Activated CD4-positive, CD25-positive, alpha-beta regulatory T cell treated with anti-CD3 and anti-CD28 coated beads, Interleukin-2, amount 50 U/mL, for 72 hours (primary cell): ENCODE measurements at regions not wholly inside any gene's neighbourhood (a gene's known extent, or its start where the extent isn't known, plus 50 kb on each side); places are given as distances from the start of the nearest gene placed in this dataset.

ENCODE experiments used
- DNase-seq: peaks from one replicate; pipeline ENCODE4 v3.0.0; 2021

DNA sequence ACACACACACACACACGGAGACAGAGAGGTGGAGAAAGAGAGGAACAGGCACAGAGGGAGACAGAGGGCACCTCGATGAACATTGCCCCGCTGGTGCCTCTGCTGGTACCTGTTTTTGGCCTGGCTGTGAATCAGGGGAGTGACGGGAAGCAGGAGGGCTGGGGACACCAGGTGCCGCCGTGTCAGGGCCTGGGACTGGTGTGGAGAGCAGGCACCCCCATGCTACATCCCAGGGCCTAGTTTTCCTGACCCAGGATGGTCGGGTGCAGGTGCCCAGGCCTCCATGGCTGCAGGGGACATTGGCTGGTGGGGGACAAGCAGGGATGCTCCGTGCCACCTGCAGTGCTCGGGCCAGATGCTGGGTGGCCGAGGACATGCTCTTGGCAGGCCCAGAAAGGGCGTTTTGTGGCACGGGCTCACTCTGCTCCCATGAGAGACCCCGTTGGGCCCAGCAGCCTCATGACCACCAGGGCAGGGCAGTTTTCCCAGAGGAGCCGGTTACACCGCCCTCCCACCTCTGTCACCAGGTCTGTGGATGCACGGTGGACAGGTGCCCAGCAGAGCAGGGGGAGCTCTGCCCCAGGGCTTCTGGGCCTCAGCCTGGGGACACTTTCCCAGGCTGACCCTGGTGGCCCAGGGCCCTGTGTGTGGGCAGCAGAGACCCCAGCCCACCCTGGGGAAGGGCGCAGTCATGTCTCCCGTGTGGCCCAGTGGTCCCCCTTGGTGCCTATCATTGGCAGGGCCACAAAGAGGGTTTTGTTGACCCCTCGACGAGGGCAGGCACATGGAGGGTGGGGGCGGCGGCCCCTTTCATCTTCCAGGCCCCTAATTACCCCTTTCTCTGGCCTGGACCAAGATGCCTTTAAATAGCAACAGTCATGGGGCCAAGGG lies 207.5 kb upstream of the RTL1 start:
- peak; percentile 25 for DNase-seq

GRCh38 chr14:101111620-101112290 lies 208.2 kb upstream of the RTL1 start:
- DNase-seq = peak; percentile 24

- DNase-seq = peak; percentile 20
Measured at GRCh38 chr14:101112351-101113107, 209.0 kb upstream of the RTL1 start.

- peak; percentile 8 for DNase-seq
Measured at GRCh38 chr14:101113108-101113612, 209.6 kb upstream of the RTL1 start.

DNA sequence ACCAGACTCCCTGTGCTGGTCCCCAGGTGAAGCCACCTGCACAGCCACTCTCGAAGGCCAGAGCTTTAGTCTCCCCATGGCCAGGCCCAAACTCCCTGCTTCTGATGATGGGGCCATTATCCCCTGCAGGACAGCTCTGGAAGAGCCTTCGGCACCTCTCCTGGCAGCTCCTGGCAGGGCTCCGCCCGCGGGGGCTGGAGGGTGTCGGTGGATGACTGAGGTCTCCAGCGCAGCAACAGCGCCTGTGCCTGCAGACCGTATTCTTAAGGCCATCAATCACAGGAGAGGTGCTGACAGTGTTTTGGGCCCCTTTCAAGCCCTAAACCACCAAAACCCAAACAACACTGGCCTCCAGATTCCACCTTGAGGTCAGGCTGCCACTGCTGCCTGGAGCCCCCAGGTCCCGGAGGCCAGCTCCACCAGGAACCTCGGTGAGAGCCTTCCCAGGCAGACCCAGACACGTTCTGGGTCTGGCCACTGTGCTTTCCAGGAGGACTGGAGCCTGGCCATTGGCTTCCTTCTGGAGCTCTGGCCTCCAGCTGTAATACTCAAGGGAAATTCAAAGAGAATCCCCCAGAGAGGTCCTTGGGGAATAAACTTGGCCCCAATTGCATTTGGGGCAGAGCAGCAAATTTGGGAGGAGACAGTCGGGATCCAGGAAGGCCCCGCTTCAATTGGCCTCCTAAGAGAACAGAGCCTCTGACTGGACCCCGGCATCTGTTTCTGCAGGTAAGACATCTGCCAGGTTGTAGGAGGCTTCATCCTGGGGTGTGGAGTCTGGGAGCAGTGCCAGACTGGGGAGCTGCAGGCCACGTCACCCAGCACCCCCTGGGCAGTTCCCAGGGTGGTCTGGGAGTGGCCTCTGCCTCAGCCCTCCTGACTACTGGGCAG lies 210.6 kb upstream of the RTL1 start:
- no peak for DNase-seq

- no peak for DNase-seq
Measured at GRCh38 chr14:101114726-101115515, 211.4 kb upstream of the RTL1 start.

- no peak for DNase-seq
Measured at GRCh38 chr14:101115652-101116051, 212.1 kb upstream of the RTL1 start.

DNA sequence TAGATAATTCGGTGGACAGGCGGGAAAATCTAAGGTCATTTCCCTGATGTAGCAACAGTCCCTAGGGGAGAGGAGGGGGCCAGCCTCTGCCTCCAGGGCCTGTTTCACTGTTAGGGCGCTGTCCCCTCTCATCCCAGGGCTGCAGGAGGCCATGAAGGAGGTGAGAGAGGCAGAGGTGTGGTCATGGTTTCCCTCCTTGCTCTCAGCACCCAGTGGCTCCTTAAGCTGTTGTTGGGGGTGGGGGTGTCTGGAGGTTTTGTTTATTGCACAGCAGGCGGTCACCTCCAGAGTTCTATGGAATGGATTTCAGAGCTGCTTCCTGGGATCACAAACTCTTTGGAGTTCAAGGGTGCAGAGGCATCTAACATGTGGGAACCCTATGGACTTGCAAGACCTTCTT lies 212.5 kb upstream of the RTL1 start:
- DNase-seq = no peak

- DNase-seq = no peak
Measured at GRCh38 chr14:101116486-101117130, 213.1 kb upstream of the RTL1 start.

GRCh38 chr14:101117543-101117942 lies 214.0 kb upstream of the RTL1 start:
- DNase-seq = no peak

DNA sequence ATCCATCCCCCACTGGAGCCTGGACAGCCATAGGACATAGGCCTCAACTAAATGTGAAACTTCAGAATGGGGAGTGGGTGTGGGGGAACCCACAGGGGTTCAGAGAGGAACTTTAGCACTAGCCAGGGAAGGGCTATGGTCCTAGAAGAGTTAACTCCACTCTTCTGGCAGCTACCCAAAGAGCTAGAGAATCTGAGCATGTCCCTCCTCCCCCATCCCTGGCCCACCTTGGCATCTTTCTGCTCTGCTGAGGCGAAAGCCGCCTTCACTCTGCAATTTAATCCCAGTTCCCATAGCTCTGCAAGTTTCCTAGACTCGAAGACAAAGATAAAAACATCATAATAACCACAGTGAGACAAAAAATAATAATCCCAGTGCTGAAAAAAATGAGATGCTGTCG lies 214.7 kb upstream of the RTL1 start:
- DNase-seq = no peak

DNA sequence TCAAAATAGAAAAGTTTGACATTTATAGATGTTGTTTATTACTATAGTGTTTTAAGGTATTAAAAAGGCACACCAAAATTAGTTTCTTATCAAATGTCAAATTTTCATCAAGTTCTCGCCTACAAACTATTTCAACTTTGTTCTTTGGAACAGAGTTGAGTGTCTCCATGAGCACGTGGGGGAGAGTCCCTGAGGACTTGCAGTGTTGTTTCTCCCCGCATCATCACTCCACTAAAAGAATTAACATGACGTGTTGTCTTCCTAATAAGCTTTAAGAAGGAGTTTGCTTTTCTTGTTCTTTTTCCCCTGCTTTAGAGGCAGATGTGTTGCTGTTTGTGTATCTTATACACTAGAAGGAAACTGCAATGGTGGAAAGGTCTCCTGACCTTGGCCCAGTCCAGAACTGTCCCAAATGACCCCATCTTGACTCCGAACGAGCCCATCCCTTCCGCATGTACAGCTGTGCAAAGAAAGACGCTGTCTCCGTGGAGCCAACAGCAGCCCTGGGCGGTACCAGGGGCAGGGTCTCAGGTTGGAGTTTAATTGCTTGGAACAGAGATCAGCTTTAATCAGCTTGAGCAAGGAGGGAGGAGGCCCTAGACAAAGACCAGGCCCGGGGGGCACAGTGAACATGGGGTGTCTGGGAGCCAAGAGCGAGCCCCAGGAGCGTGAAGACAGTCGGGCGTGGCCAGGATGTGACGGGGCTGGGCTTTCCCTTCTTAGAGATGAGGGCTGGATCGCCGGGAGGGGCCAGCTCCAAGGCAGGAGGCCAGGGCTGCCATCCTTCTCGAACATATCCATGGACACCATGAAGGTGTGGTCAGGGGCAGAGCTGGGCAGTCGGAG lies 215.4 kb upstream of the RTL1 start:
- no peak for DNase-seq

DNA sequence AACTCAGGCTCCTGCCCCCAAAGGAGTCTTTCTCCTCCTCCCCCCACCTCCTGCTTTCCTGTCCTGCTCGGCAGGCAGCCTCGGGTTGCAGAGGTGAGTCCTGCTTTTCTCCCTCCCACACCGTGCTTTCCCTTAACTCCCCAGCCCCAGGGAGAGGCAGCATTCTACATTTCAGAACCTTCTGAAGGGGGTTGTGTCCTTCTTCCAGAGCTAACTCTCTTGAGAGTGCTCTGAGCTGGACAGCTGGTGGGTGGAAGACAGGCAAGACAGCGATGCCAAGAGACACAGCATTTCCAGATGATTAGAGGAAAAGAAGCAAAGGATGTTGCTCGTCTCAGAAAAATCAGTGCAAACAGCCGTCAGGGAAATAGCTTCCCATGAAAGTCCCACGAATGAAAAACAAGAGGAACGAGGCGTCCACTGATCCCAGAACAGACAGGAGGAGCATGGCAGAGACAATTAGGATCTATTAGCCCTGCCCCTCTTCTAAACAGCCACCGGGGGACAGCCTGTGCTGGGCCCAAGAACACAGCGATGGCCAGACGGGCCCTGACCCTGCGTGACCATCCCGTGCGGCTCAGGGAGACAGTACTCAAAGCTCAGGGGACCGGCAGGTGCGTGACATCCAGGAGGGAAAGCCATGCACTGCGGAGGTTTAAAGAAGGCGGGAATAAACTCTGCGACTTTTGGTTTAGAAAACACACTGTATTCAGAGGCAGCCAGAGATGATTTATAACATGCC lies 216.5 kb upstream of the RTL1 start:
- no peak for DNase-seq

GRCh38 chr14:101120641-101121507 lies 217.4 kb upstream of the RTL1 start:
- no peak for DNase-seq

DNA sequence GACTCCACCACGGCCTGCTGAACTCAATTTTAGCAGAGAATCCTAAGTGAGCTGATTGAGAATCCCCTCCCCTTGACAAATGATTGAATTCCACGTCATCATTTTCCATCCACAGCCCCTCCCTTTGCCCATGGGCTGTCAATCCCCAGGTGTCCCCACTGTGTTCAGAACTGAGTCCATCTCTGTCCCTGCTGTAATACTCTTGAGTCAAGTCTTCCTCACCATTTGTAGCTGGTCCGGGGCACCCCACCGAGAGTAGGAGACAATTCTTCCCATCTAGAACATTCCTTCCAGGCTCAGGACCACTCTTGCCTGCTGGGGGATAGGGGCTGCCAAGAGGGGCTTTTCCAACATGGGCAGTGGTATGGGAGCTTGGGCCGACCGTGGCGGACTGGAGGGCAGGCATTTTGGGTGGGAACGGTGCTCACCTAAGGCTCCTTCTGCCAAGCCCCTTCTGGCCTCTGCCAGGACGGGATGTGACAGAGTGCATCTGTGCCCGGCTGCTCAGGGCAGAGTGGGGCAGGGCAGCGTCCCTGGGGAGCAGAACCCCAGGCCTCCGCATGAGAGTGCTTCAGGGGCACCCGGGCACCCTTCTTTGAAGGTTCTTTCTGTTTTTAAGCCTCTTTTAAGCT lies 218.1 kb upstream of the RTL1 start:
- DNase-seq = no peak

- no peak for DNase-seq
Measured at GRCh38 chr14:101122237-101123141, 219.0 kb upstream of the RTL1 start.
